ENCODE measurements at regions not wholly inside any gene's neighbourhood (a gene's known extent, or its start where the extent isn't known, plus 50 kb on each side); places are given as distances from the start of the nearest gene placed in this dataset.

GRCh38 chr2:76633276-76633921, 888.8 kb downstream of the LRRTM4 start:
- no peak overlapping the region for H3K27ac ChIP-seq
- intact Hi-C loops (cut with DNase I), result no loop called here
- no peaks in the 10 kb centered on the region for H3K27me3 ChIP-seq
- no peaks in the 10 kb centered on the region for H3K36me3 ChIP-seq
- H3K4me3 ChIP-seq, result no peak overlapping the region
- no peaks in the 10 kb centered on the region for H3K4me1 ChIP-seq
- DNase-seq (ENCODE audit: low spot score in 2 of 2), result no peak
- TF ChIP-seq, protein P1, sequence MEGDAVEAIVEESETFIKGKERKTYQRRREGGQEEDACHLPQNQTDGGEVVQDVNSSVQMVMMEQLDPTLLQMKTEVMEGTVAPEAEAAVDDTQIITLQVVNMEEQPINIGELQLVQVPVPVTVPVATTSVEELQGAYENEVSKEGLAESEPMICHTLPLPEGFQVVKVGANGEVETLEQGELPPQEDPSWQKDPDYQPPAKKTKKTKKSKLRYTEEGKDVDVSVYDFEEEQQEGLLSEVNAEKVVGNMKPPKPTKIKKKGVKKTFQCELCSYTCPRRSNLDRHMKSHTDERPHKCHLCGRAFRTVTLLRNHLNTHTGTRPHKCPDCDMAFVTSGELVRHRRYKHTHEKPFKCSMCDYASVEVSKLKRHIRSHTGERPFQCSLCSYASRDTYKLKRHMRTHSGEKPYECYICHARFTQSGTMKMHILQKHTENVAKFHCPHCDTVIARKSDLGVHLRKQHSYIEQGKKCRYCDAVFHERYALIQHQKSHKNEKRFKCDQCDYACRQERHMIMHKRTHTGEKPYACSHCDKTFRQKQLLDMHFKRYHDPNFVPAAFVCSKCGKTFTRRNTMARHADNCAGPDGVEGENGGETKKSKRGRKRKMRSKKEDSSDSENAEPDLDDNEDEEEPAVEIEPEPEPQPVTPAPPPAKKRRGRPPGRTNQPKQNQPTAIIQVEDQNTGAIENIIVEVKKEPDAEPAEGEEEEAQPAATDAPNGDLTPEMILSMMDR (IDR thresholded peaks at IDR 0.05), result no peak
- no peaks in the 10 kb centered on the region for H3K9me3 ChIP-seq

DNA sequence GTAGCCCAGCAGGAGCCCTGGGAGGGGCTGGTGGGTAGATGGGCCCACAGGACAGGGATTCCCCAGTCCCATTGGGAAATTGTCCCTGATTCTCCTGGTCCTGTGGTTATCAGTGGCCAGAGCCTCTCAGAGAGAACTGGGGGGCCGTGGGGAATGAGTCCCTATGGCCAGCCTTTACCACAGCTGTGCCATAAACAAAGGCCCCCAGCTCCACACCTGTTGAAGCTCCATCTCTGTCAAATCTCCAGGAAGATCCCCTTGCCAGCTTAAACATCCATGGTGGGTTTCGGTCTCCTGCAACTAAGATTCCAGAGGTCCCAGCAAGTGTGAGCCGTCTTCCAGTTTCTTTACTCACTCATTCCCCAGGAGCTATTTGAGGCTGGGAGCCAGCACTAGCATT, 897.1 kb downstream of the LRRTM4 start:
- Histone ChIP-seq H3K4me3 (no peak overlapping the region), H3K27me3 (no peaks in the 10 kb centered on the region), H3K9me3 (no peaks in the 10 kb centered on the region), H3K36me3 (no peaks in the 10 kb centered on the region), H3K4me1 (no peaks in the 10 kb centered on the region), H3K27ac (no peak overlapping the region)
- TF ChIP-seq, protein P1 (IDR thresholded peaks at IDR 0.05), result no peak
- no peak for DNase-seq (ENCODE audit: low spot score in 2 of 2)
- intact Hi-C loops (cut with DNase I), result no loop called here

- Histone ChIP-seq H3K4me3 (no peak overlapping the region), H3K9me3 (no peaks in the 10 kb centered on the region), H3K36me3 (no peaks in the 10 kb centered on the region), H3K4me1 (no peaks in the 10 kb centered on the region), H3K27me3 (no peaks in the 10 kb centered on the region), H3K27ac (no peak overlapping the region)
- intact Hi-C loops (cut with DNase I), result no loop called here
- TF ChIP-seq, protein P1 (IDR thresholded peaks at IDR 0.05), result no peak
- no peak for DNase-seq (ENCODE audit: low spot score in 2 of 2)
Observed at GRCh38 chr2:76613330-76613729, 902.6 kb upstream of the GCFC2 start.

- Histone ChIP-seq H3K9me3 (no peaks in the 10 kb centered on the region), H3K27ac (no peak overlapping the region), H3K4me1 (no peaks in the 10 kb centered on the region), H3K27me3 (no peaks in the 10 kb centered on the region), H3K36me3 (no peaks in the 10 kb centered on the region), H3K4me3 (no peak overlapping the region)
- TF ChIP-seq, protein P1 (IDR thresholded peaks at IDR 0.05), result no peak
- no peak for DNase-seq (ENCODE audit: low spot score in 2 of 2)
- intact Hi-C loops (cut with DNase I), result no loop called here
Observed at GRCh38 chr2:76612764-76613163, 902.0 kb upstream of the GCFC2 start.

GRCh38 chr2:76610451-76610850, 899.7 kb upstream of the GCFC2 start:
- H3K27me3 ChIP-seq, result no peaks in the 10 kb centered on the region
- intact Hi-C loops (cut with DNase I), result no loop called here
- no peak overlapping the region for H3K27ac ChIP-seq
- TF ChIP-seq, protein P1 (IDR thresholded peaks at IDR 0.05), result no peak
- no peaks in the 10 kb centered on the region for H3K36me3 ChIP-seq
- H3K4me3 ChIP-seq, result no peak overlapping the region
- no peaks in the 10 kb centered on the region for H3K9me3 ChIP-seq
- H3K4me1 ChIP-seq, result no peaks in the 10 kb centered on the region
- DNase-seq (ENCODE audit: low spot score in 2 of 2), result no peak

Data from ascending aorta (tissue), 2 donors.